ENCODE measurements at regions not wholly inside any gene's neighbourhood (a gene's known extent, or its start where the extent isn't known, plus 50 kb on each side); places are given as distances from the start of the nearest gene placed in this dataset.
A peak's percentile ranks its signal among the peaks of the same experiment; 100 is the strongest.
"Not testable (repeated sequence)": the region's sequence is repeated elsewhere in the genome, so short reads cannot be mapped to it uniquely, and the experiment has no call there.

GRCh38 chr11:100602716-100603115, 84.4 kb upstream of the ARHGAP42 start:
- TF ChIP-seq POLR2A (IDR thresholded peaks at IDR 0.05) (no peak), CTCF (IDR thresholded peaks at IDR 0.05) (no peak)
- Histone ChIP-seq H3K27ac (peak overlapping the region; percentile 64 to 78), H3K36me3 (no peaks in the 10 kb centered on the region), H3K4me3 (no peak overlapping the region), H3K4me1 (peaks cover 0 to 4% of the 10 kb centered on the region in 2 donors), H3K27me3 (no peaks in the 10 kb centered on the region), H3K9me3 (no peaks in the 10 kb centered on the region)
- intact Hi-C loops (cut with DNase I; ENCODE audit: low total_unique reads) = no loop called here
- peak; percentile 26 to 67 for DNase-seq

GRCh38 chr11:100607761-100608160, 79.3 kb upstream of the ARHGAP42 start:
- H3K9me3 ChIP-seq; H3K27me3 ChIP-seq; DNase-seq; H3K4me1 ChIP-seq; intact Hi-C loops (cut with DNase I; ENCODE audit: low total_unique reads); H3K36me3 ChIP-seq; H3K27ac ChIP-seq; H3K4me3 ChIP-seq: not testable (repeated sequence)

GRCh38 chr11:100612766-100613165, 74.3 kb upstream of the ARHGAP42 start:
- intact Hi-C loops (cut with DNase I; ENCODE audit: low total_unique reads) = no loop called here
- Histone ChIP-seq H3K36me3 (no peaks in the 10 kb centered on the region), H3K4me3 (no peak overlapping the region), H3K27ac (no peak overlapping the region), H3K4me1 (no peaks in the 10 kb centered on the region), H3K27me3 (no peaks in the 10 kb centered on the region), H3K9me3 (no peaks in the 10 kb centered on the region)
- TF ChIP-seq CTCF (IDR thresholded peaks at IDR 0.05) = no peak
- TF ChIP-seq POLR2A (IDR thresholded peaks at IDR 0.05) = no peak
- no peak for DNase-seq

GRCh38 chr11:100618914-100619313, 68.2 kb upstream of the ARHGAP42 start:
- DNase-seq = no peak
- Histone ChIP-seq H3K36me3 (no peaks in the 10 kb centered on the region), H3K27ac (no peak overlapping the region), H3K27me3 (no peaks in the 10 kb centered on the region), H3K4me3 (no peak overlapping the region), H3K9me3 (peaks cover 0 to 4% of the 10 kb centered on the region in 2 donors), H3K4me1 (no peaks in the 10 kb centered on the region)
- TF ChIP-seq CTCF (IDR thresholded peaks at IDR 0.05) (no peak), POLR2A (IDR thresholded peaks at IDR 0.05) (no peak)
- intact Hi-C loops (cut with DNase I; ENCODE audit: low total_unique reads) = no loop called here

- H3K27me3 ChIP-seq = no peaks in the 10 kb centered on the region
- TF ChIP-seq POLR2A (IDR thresholded peaks at IDR 0.05) (no peak), CTCF (IDR thresholded peaks at IDR 0.05) (no peak)
Measured at GRCh38 chr11:100619484-100619883, 67.6 kb upstream of the ARHGAP42 start.

GRCh38 chr11:100622404-100622803, 64.7 kb upstream of the ARHGAP42 start:
- TF ChIP-seq POLR2A (IDR thresholded peaks at IDR 0.05) = no peak
- TF ChIP-seq CTCF (IDR thresholded peaks at IDR 0.05) = no peak
- DNase-seq = no peak
- Histone ChIP-seq H3K4me1 (no peaks in the 10 kb centered on the region), H3K27ac (no peak overlapping the region), H3K27me3 (no peaks in the 10 kb centered on the region), H3K4me3 (no peak overlapping the region), H3K9me3 (peaks cover 0 to 4% of the 10 kb centered on the region in 2 donors), H3K36me3 (no peaks in the 10 kb centered on the region)
- intact Hi-C loops (cut with DNase I; ENCODE audit: low total_unique reads) = no loop called here

More at GRCh38 chr11:100619484-100619883, 67.6 kb upstream of the ARHGAP42 start:
- Histone ChIP-seq H3K4me1 (no peaks in the 10 kb centered on the region), H3K9me3 (peaks cover 0 to 4% of the 10 kb centered on the region in 2 donors), H3K27ac (no peak overlapping the region), H3K36me3 (no peaks in the 10 kb centered on the region), H3K4me3 (no peak overlapping the region)
- intact Hi-C loops (cut with DNase I; ENCODE audit: low total_unique reads) = no loop called here
- DNase-seq = no peak
